ENCODE measurements at regions not wholly inside any gene's neighbourhood (a gene's known extent, or its start where the extent isn't known, plus 50 kb on each side); places are given as distances from the start of the nearest gene placed in this dataset.

DNA sequence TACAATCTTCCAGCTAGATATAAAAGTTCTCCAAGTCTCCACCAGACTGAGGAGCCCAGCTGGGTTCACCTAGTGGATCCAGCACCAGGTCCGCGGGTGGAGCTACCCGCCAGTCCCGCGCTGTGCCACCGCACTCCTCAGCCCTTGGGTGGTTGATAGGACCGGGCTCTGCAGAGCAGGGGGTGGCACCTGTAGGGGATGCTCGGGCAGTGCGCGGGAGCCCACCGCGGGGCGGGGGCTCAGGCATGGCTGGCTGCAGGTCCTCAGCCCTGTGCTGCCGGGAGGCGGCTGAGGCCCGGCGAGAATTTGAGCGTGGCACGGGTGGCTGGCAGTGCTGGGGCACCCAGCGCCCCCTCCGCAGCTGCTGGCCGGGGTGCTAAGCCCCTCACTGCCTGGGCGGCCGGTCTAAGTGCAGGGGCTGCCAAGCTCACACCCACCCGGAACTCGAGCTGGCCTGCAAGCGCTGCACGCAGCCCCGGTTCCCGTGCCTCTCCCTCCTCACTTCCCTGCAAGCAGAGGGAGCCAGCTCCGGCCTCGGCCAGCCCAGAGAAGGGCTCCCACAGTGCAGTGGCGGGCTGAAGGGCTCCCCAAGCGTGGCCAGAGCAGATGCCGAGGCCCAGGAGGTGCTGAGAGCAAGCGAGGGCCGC, 542.8 kb upstream of the PCDH9 start:
- TF ChIP-seq CTCF (IDR thresholded peaks at IDR 0.05; ENCODE audit: insufficient read depth, low read length, poor library complexity, severe bottlenecking) = no peak
- no peak overlapping the region for H3K4me3 ChIP-seq (ENCODE audit: low read depth, low read length)
- no peaks in the 10 kb centered on the region for H3K36me3 ChIP-seq (ENCODE audit: control insufficient read depth, insufficient read depth, low read length)
- H3K27me3 ChIP-seq (ENCODE audit: control insufficient read depth, insufficient read depth, low read length) = no peaks in the 10 kb centered on the region
- DNase-seq (ENCODE audit: low read depth) = no peak

DNA sequence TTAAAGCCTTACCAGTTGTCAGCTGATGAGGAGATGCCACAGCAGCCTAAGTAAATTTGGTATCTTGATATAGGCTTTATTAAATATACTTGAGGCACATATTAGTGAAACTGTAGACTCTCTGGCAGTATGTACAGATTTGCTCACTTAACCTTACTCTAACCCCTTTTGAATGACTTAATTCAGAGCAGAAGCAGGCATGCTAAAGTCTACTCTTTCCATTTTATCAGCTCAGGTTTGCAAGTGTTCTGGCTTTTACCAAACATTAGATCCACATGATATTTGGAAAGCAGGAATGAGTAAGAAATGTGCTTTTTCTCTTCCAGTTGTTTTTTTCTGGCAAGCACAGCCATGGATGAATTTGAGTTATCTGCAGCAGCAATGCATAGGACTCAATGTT, 541.0 kb upstream of the PCDH9 start:
- Histone ChIP-seq H3K4me3 (ENCODE audit: low read depth, low read length) (no peak overlapping the region), H3K36me3 (ENCODE audit: control insufficient read depth, insufficient read depth, low read length) (no peaks in the 10 kb centered on the region), H3K27me3 (ENCODE audit: control insufficient read depth, insufficient read depth, low read length) (no peaks in the 10 kb centered on the region)
- no peak for TF ChIP-seq CTCF (IDR thresholded peaks at IDR 0.05; ENCODE audit: insufficient read depth, low read length, poor library complexity, severe bottlenecking)
- no peak for DNase-seq (ENCODE audit: low read depth)

DNA sequence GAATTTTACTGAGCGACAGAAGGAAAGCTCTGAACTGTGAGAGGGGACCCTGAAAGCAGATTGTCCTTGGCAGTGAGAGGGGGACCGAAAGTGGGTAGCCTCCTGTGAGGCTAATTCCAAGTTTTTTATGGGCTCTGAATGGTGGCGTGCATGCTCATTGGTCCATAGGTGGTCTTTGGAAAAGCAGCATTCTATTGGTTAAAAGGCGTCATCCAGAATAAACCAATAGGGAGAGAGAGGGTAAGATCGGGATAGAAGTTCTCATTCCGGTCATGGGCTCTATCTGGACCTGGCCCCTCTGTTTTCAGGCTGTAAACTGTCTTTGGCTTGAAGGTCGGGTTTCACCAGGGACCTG, 539.8 kb upstream of the PCDH9 start:
- TF ChIP-seq CTCF (IDR thresholded peaks at IDR 0.05; ENCODE audit: insufficient read depth, low read length, poor library complexity, severe bottlenecking) = no peak
- Histone ChIP-seq H3K36me3 (ENCODE audit: control insufficient read depth, insufficient read depth, low read length) (no peaks in the 10 kb centered on the region), H3K27me3 (ENCODE audit: control insufficient read depth, insufficient read depth, low read length) (no peaks in the 10 kb centered on the region), H3K4me3 (ENCODE audit: low read depth, low read length) (no peak overlapping the region)
- no peak for DNase-seq (ENCODE audit: low read depth)

- no peak for TF ChIP-seq CTCF (IDR thresholded peaks at IDR 0.05; ENCODE audit: insufficient read depth, low read length, poor library complexity, severe bottlenecking)
- H3K36me3 ChIP-seq (ENCODE audit: control insufficient read depth, insufficient read depth, low read length) = no peaks in the 10 kb centered on the region
- H3K27me3 ChIP-seq (ENCODE audit: control insufficient read depth, insufficient read depth, low read length) = no peaks in the 10 kb centered on the region
- no peak for DNase-seq (ENCODE audit: low read depth)
- no peak overlapping the region for H3K4me3 ChIP-seq (ENCODE audit: low read depth, low read length)
Measured at GRCh38 chr13:67769063-67769986, 539.2 kb upstream of the PCDH9 start.

DNA sequence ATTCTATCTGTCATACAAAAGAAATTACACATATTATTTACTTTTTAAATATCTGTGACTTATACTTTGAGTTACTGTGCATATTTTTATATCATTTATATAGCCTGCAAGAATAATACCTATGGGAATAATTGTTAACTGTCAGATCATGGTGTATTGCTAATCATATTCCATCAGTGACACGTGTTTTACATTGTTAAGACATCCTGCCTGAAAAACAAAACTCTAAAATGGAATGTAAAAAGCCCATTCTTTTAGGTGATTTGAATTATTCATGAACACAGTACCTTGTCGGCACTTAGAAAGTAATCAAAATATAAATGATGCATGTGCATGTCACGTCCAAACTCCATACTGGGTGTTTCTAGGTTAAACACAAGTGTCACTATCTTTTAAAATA, 533.8 kb upstream of the PCDH9 start:
- Histone ChIP-seq H3K36me3 (ENCODE audit: control insufficient read depth, insufficient read depth, low read length) (no peaks in the 10 kb centered on the region), H3K4me3 (ENCODE audit: low read depth, low read length) (no peak overlapping the region), H3K27me3 (ENCODE audit: control insufficient read depth, insufficient read depth, low read length) (no peaks in the 10 kb centered on the region)
- DNase-seq (ENCODE audit: low read depth) = no peak
- no peak for TF ChIP-seq CTCF (IDR thresholded peaks at IDR 0.05; ENCODE audit: insufficient read depth, low read length, poor library complexity, severe bottlenecking)
